HCT116 (cell line): ENCODE measurements at regions not wholly inside any gene's neighbourhood (a gene's known extent, or its start where the extent isn't known, plus 50 kb on each side); places are given as distances from the start of the nearest gene placed in this dataset.

ENCODE experiments used
- ATAC-seq: fragments of 200-7000 bp; cut with Tn5 transposase; 2 replicates; pipeline ENCODE4 v1.9.1; 2020; ENCODE audit warnings: mild to moderate bottlenecking, moderate library complexity
- BruUV-seq: library from RNA; stranded (reverse); fragments of 400-500 nt; replicated peaks from 2 replicates; lab custom pipeline; 2021; lab: Mats Ljungman, UMichigan
- CTCF ChIA-PET: fragments of 300-600 bp; sonication (Branson Sonifier 250); formaldehyde crosslinking; loops from one replicate; lab custom pipeline; 2021; ENCODE audit warnings: antibody characterized with exemption; lab: Charles Lee
- POLR2A ChIA-PET: fragments of 300-600, 350-600 bp; sonication (Branson Sonifier 250); formaldehyde crosslinking; loops from one replicate; lab custom pipeline; 2021; ENCODE audit warnings: antibody characterized with exemption; lab: Charles Lee
- RAD21 ChIA-PET, 2 experiments: fragments of 300-600 bp; sonication (Branson Sonifier 250); formaldehyde crosslinking; loops; one replicate each; lab custom pipeline; 2023; ENCODE audit warnings: low total read pairs in 2 of 2; ENCODE audit not compliant: uncharacterized antibody in 2 of 2, unreplicated experiment in 2 of 2, low non-redundant PET in 1 of 2; lab: Charles Lee
- DNase-seq: peaks from one replicate; pipeline ENCODE4 v3.0.0-alpha.2; 2010; ENCODE audit warnings: low read depth, low spot score
- H2AFZ ChIP-seq: fragments of 200-600 bp; shearing (Covaris generic), sonication (generic); 2 replicates; pipeline ENCODE4 v1.6.1; 2017; ENCODE audit warnings: low read depth, mixed run types, mixed read lengths, antibody characterized with exemption, low read length; ENCODE audit not compliant: poor library complexity, severe bottlenecking
- H3K27ac ChIP-seq: 2 replicates; pipeline ENCODE4 v1.5.1; 2012; ENCODE audit warnings: low read depth, low read length
- H3K27me3 ChIP-seq: fragments of 200-600 bp; sonication (generic); 2 replicates; pipeline ENCODE4 v1.6.1; 2016; ENCODE audit warnings: mixed run types, low read length, mixed read lengths; ENCODE audit not compliant: insufficient read depth
- H3K36me3 ChIP-seq, 2 experiments: fragments of 200-500 bp in 1 of 2; fragments of 200-600 bp in 1 of 2; sonication (Bioruptor generic) in 1 of 2; sonication (generic) in 1 of 2; 2 replicates each; pipeline versions ENCODE4 v1.5.1 to v1.6.1; 2014 to 2016; ENCODE audit warnings: low read length in 2 of 2, inconsistent platforms in 1 of 2, mixed read lengths in 1 of 2, mixed run types in 1 of 2; ENCODE audit not compliant: insufficient read depth in 2 of 2, control insufficient read depth in 1 of 2
- H3K4me1 ChIP-seq, 2 experiments: fragments of 200-600 bp in 1 of 2; sonication (generic) in 1 of 2; 2 replicates each; pipeline versions ENCODE4 v1.5.1 to v1.6.1; 2012 to 2017; ENCODE audit warnings: low read length in 2 of 2, inconsistent platforms in 1 of 2, mild to moderate bottlenecking in 1 of 2, mixed read lengths in 1 of 2, mixed run types in 1 of 2, moderate library complexity in 1 of 2; ENCODE audit not compliant: insufficient read depth in 2 of 2, control insufficient read depth in 1 of 2
- H3K4me2 ChIP-seq: fragments of 200-600 bp; sonication (generic); 2 replicates; pipeline ENCODE4 v1.6.1; 2017; ENCODE audit warnings: mixed run types, low read length, mixed read lengths
- H3K4me3 ChIP-seq, 2 experiments: fragments of 200-600 bp in 1 of 2; sonication (generic) in 1 of 2; replicated peaks in 1 of 2; 2 replicates each; pipeline ENCODE4 v1.5.1; 2011 to 2016; ENCODE audit warnings: low read length in 2 of 2, control low read depth in 1 of 2, low read depth in 1 of 2, mild to moderate bottlenecking in 1 of 2, mixed read lengths in 1 of 2, mixed run types in 1 of 2
- H3K79me2 ChIP-seq: fragments of 200-600 bp; sonication (generic); 2 replicates; pipeline ENCODE4 v1.6.1; 2017; ENCODE audit warnings: mild to moderate bottlenecking, mixed run types, low read length, moderate library complexity, mixed read lengths; ENCODE audit not compliant: insufficient read depth
- H3K9ac ChIP-seq: fragments of 200-600 bp; sonication (generic); 2 replicates; pipeline ENCODE4 v1.6.1; 2016; ENCODE audit warnings: low read length, mixed read lengths
- H3K9me2 ChIP-seq: fragments of 200-600 bp; sonication (generic), shearing (Covaris generic); 2 replicates; pipeline ENCODE4 v1.6.1; 2017; ENCODE audit warnings: mixed run types, mild to moderate bottlenecking, moderate library complexity; ENCODE audit not compliant: insufficient read depth
- H3K9me3 ChIP-seq, 2 experiments: fragments of 200-500 bp in 1 of 2; fragments of 200-600 bp in 1 of 2; sonication (Bioruptor generic) in 1 of 2; sonication (generic) in 1 of 2; 2 replicates each; pipeline ENCODE4 v1.6.1; 2014 to 2017; ENCODE audit warnings: low read length in 2 of 2, mixed read lengths in 2 of 2, inconsistent platforms in 1 of 2, low read depth in 1 of 2, mild to moderate bottlenecking in 1 of 2, mixed run types in 1 of 2, moderate library complexity in 1 of 2; ENCODE audit not compliant: control insufficient read depth in 1 of 2, insufficient read depth in 1 of 2
- H4K20me1 ChIP-seq: fragments of 200-600 bp; sonication (generic), shearing (Covaris generic); 2 replicates; pipeline ENCODE4 v1.6.1; 2017; ENCODE audit warnings: mixed run types, mild to moderate bottlenecking, moderate library complexity; ENCODE audit not compliant: insufficient read depth
- CBX3 ChIP-seq: IDR thresholded peaks from 2 replicates; pipeline ENCODE4 v1.6.1; 2012; ENCODE audit warnings: low read depth
- CEBPB ChIP-seq: IDR thresholded peaks from 2 replicates; pipeline ENCODE4 v1.6.1; 2012; ENCODE audit warnings: low read depth
- CTCF ChIP-seq, 3 experiments: fragments of 200-600 bp in 1 of 3; sonication (generic) in 1 of 3; IDR thresholded peaks in 2 of 3; conservative IDR thresholded peaks in 1 of 3; 2 replicates each; pipeline ENCODE4 v1.5.1; 2012 to 2017; ENCODE audit warnings: low read depth in 2 of 3, low read length in 2 of 3, antibody characterized with exemption in 1 of 3, borderline replicate concordance in 1 of 3, control low read depth in 1 of 3, mild to moderate bottlenecking in 1 of 3, mixed read lengths in 1 of 3, mixed run types in 1 of 3, moderate library complexity in 1 of 3; ENCODE audit not compliant: insufficient read depth in 1 of 3
- ELF1 ChIP-seq: IDR thresholded peaks from 2 replicates; pipeline ENCODE4 v1.6.1; 2012; ENCODE audit warnings: low read depth, borderline replicate concordance
- EZH2 ChIP-seq: fragments of 200-600 bp; sonication (generic); IDR thresholded peaks from 2 replicates; pipeline ENCODE4 v1.6.1; 2017; ENCODE audit warnings: antibody characterized with exemption, mixed run types
- EZH2phosphoT487 ChIP-seq: fragments of 200-600 bp; IDR thresholded peaks from 2 replicates; pipeline ENCODE4 v1.6.1; 2018; ENCODE audit warnings: antibody characterized with exemption, borderline replicate concordance
- FOSL1 ChIP-seq: IDR thresholded peaks from 2 replicates; pipeline ENCODE4 v1.6.1; 2012; ENCODE audit warnings: low read depth
- JUND ChIP-seq: IDR thresholded peaks from 2 replicates; pipeline ENCODE4 v1.6.1; 2012
- MAX ChIP-seq: IDR thresholded peaks from 2 replicates; pipeline ENCODE4 v1.6.1; 2012
- SRF ChIP-seq: IDR thresholded peaks from 2 replicates; pipeline ENCODE4 v1.6.1; 2012; ENCODE audit warnings: low read depth
- YY1 ChIP-seq: IDR thresholded peaks from 2 replicates; pipeline ENCODE4 v1.6.1; 2011; ENCODE audit warnings: low read length, low read depth, moderate library complexity, mild to moderate bottlenecking; ENCODE audit not compliant: insufficient replicate concordance; ENCODE audit errors: extremely low read depth
- ZBTB33 ChIP-seq: IDR thresholded peaks from 2 replicates; pipeline ENCODE4 v1.6.1; 2011; ENCODE audit warnings: mild to moderate bottlenecking, low read length, moderate library complexity; ENCODE audit not compliant: insufficient replicate concordance; ENCODE audit errors: extremely low read depth
- ZFX ChIP-seq: fragments of 450-650 bp; IDR thresholded peaks from 2 replicates; pipeline ENCODE4 v1.6.1; 2017
- ZNF274 ChIP-seq: fragments of 200-500 bp; sonication (Bioruptor generic); IDR thresholded peaks from 2 replicates; pipeline ENCODE4 v1.6.1; 2014; ENCODE audit warnings: mild to moderate bottlenecking, low read depth, low read length, inconsistent platforms
- intact Hi-C: fragments of 100-400 bp; cut with micrococcal nuclease; formaldehyde crosslinking; loops from 2 replicates; pipeline ENCODE4 v1.10.0; 2022

GRCh38 chrX:46169808-46170207 is 375.4 kb downstream of the ZNF674 start:
- RAD21 ChIA-PET: no interaction called here
- Histone ChIP-seq H3K27ac (no peak overlapping the region), H3K9me3 (no peaks in the 10 kb centered on the region), H4K20me1 (no peaks in the 10 kb centered on the region), H2AFZ (no peak overlapping the region), H3K4me1 (no peaks in the 10 kb centered on the region), H3K36me3 (no peaks in the 10 kb centered on the region), H3K79me2 (no peaks in the 10 kb centered on the region), H3K9ac (no peak overlapping the region), H3K9me2 (no peaks in the 10 kb centered on the region), H3K27me3 (no peaks in the 10 kb centered on the region), H3K4me2 (no peak overlapping the region), H3K4me3 (no peak overlapping the region)
- ATAC-seq (no peak), DNase-seq (no peak)
- intact Hi-C loops: no loop called here
- TF ChIP-seq SRF (no peak), FOSL1 (no peak), MAX (no peak), CEBPB (no peak), EZH2phosphoT487 (no peak), ELF1 (no peak), ZFX (no peak), EZH2 (no peak), CTCF (IDR thresholded peaks at IDR 0.05 in 2 of 3, conservative IDR thresholded peaks at IDR 0.05 in 1 of 3; ENCODE audit: borderline replicate concordance in 1 of 3, insufficient read depth in 1 of 3, low read depth in 2 of 3, low read length in 2 of 3) (no peak), YY1 (no peak), CBX3 (no peak), JUND (no peak), ZBTB33 (no peak), ZNF274 (no peak)
- CTCF ChIA-PET: no interaction called here
- no TSS peak for BruUV-seq
- POLR2A ChIA-PET: no interaction called here
